ENCODE measurements at regions not wholly inside any gene's neighbourhood (a gene's known extent, or its start where the extent isn't known, plus 50 kb on each side); places are given as distances from the start of the nearest gene placed in this dataset.
A peak's percentile ranks its signal among the peaks of the same experiment; 100 is the strongest.

DNA sequence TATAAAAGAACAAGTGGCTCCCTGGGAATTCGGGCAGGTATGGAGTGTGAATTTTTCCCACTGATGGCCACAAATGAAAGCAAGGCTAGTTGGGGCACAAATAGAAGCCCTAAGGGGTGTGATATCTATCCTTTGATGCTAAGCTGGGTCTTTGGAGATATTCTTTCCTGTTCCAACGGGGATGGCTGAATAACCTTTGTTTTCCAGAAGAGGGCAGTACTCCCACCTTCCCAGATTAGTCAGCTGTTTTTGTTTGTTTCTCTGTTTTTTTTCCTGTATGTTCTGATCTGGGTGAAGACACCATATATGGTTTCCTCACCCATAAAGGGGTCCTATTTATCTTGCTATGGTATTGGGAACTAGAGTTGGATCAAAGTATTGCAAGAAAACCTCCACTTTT is 947.7 kb upstream of the SORCS1 start:
- ChIA-PET POLR2A (no interaction called here), RAD21 (ENCODE audit: low non-redundant PET in 1 of 2, low total read pairs in 2 of 2, uncharacterized antibody in 2 of 2, unreplicated experiment in 2 of 2) (no interaction called here), CTCF (no interaction called here)
- no TSS peak for BruUV-seq (replicated peaks)
- no peak overlapping the region for H2AFZ ChIP-seq (ENCODE audit: low read depth, low read length, poor library complexity, severe bottlenecking)
- no peaks in the 10 kb centered on the region for H4K20me1 ChIP-seq (ENCODE audit: insufficient read depth)
- H3K9me2 ChIP-seq (ENCODE audit: insufficient read depth) = no peaks in the 10 kb centered on the region
- intact Hi-C loops (cut with micrococcal nuclease) = loop anchor here (5.0 kb wide), 1 partner anchor 1740 kb away; no protein-coding TSS in a partner anchor
- no peaks in the 10 kb centered on the region for H3K79me2 ChIP-seq (ENCODE audit: insufficient read depth, low read length)
- H3K4me1 ChIP-seq (ENCODE audit: control insufficient read depth in 1 of 2, insufficient read depth in 2 of 2, low read length in 2 of 2) = no peaks in the 10 kb centered on the region
- H3K9me3 ChIP-seq (ENCODE audit: control insufficient read depth in 1 of 2, insufficient read depth in 1 of 2, low read depth in 1 of 2, low read length in 2 of 2) = peaks cover 0 to 8% of the 10 kb centered on the region in 2 experiments; a peak in 2 of 4 replicates
- TF ChIP-seq ZFX (IDR thresholded peaks at IDR 0.05) = no peak
- TF ChIP-seq, protein P1, sequence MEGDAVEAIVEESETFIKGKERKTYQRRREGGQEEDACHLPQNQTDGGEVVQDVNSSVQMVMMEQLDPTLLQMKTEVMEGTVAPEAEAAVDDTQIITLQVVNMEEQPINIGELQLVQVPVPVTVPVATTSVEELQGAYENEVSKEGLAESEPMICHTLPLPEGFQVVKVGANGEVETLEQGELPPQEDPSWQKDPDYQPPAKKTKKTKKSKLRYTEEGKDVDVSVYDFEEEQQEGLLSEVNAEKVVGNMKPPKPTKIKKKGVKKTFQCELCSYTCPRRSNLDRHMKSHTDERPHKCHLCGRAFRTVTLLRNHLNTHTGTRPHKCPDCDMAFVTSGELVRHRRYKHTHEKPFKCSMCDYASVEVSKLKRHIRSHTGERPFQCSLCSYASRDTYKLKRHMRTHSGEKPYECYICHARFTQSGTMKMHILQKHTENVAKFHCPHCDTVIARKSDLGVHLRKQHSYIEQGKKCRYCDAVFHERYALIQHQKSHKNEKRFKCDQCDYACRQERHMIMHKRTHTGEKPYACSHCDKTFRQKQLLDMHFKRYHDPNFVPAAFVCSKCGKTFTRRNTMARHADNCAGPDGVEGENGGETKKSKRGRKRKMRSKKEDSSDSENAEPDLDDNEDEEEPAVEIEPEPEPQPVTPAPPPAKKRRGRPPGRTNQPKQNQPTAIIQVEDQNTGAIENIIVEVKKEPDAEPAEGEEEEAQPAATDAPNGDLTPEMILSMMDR (IDR thresholded peaks at IDR 0.05 in 2 of 3, conservative IDR thresholded peaks at IDR 0.05 in 1 of 3; ENCODE audit: borderline replicate concordance in 1 of 3, insufficient read depth in 1 of 3, low read depth in 2 of 3, low read length in 2 of 3) = peak in 2 of 3 experiments; percentile 3 to 31; a peak in 1 of 6 replicates
- no peak overlapping the region for H3K4me3 ChIP-seq (replicated peaks in 1 of 2; ENCODE audit: low read depth in 1 of 2, low read length in 2 of 2)
- H3K36me3 ChIP-seq (ENCODE audit: control insufficient read depth in 1 of 2, insufficient read depth in 2 of 2, low read length in 2 of 2) = no peaks in the 10 kb centered on the region
- H3K27ac ChIP-seq (ENCODE audit: low read depth, low read length) = no peak overlapping the region
- H3K9ac ChIP-seq (ENCODE audit: low read length) = no peak overlapping the region
- ATAC-seq (no peak), DNase-seq (ENCODE audit: low read depth, low spot score) (no peak)
- H3K27me3 ChIP-seq (ENCODE audit: insufficient read depth, low read length) = no peaks in the 10 kb centered on the region
- no peak overlapping the region for H3K4me2 ChIP-seq (ENCODE audit: low read length)

DNA sequence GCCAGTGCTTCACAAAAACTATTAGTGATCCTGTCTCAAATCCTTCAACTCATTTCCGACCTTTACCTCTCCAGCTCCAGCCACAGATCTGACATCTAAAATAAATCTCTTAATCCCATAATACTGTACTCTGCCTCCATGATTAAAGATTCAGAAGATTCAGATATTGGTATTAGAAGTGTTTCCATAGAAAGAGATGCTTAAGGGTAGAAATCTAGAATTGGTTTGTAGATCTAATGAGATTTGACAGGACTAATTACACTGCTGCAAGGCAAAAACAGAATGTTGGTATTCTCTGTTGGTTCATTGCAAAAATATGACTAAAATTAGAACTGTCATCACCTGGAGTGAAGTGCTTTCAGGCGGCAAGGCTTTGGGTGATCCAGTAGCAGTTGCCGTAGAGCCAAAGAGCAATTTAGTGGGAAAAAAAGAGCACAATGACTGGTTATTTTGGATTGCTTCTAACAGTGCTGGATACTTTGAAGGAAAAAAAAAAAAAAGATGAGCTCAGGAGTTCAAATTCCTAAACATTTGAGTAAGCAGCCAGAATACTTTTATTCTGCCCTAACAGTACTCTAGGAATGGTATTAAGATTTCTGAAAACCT is 940.1 kb upstream of the SORCS1 start:
- Histone ChIP-seq H3K4me3 (replicated peaks in 1 of 2; ENCODE audit: low read depth in 1 of 2, low read length in 2 of 2) (no peak overlapping the region), H3K4me1 (ENCODE audit: control insufficient read depth in 1 of 2, insufficient read depth in 2 of 2, low read length in 2 of 2) (no peaks in the 10 kb centered on the region), H3K9me3 (ENCODE audit: control insufficient read depth in 1 of 2, insufficient read depth in 1 of 2, low read depth in 1 of 2, low read length in 2 of 2) (peaks cover 11 to 32% of the 10 kb centered on the region in 2 experiments; a peak in 3 of 4 replicates), H3K9me2 (ENCODE audit: insufficient read depth) (no peaks in the 10 kb centered on the region), H3K4me2 (ENCODE audit: low read length) (no peak overlapping the region), H3K9ac (ENCODE audit: low read length) (no peak overlapping the region), H3K79me2 (ENCODE audit: insufficient read depth, low read length) (no peaks in the 10 kb centered on the region), H3K36me3 (ENCODE audit: control insufficient read depth in 1 of 2, insufficient read depth in 2 of 2, low read length in 2 of 2) (no peaks in the 10 kb centered on the region), H2AFZ (ENCODE audit: low read depth, low read length, poor library complexity, severe bottlenecking) (no peak overlapping the region), H3K27ac (ENCODE audit: low read depth, low read length) (no peak overlapping the region), H4K20me1 (ENCODE audit: insufficient read depth) (no peaks in the 10 kb centered on the region), H3K27me3 (ENCODE audit: insufficient read depth, low read length) (no peaks in the 10 kb centered on the region)
- ChIA-PET POLR2A (no interaction called here), RAD21 (ENCODE audit: low non-redundant PET in 1 of 2, low total read pairs in 2 of 2, uncharacterized antibody in 2 of 2, unreplicated experiment in 2 of 2) (no interaction called here), CTCF (no interaction called here)
- intact Hi-C loops (cut with micrococcal nuclease) = no loop called here
- ATAC-seq (no peak), DNase-seq (ENCODE audit: low read depth, low spot score) (no peak)
- no TSS peak for BruUV-seq (replicated peaks)
- TF ChIP-seq SP1 (IDR thresholded peaks at IDR 0.05; ENCODE audit: low read depth) (no peak), EZH2 (IDR thresholded peaks at IDR 0.05) (no peak), SRF (IDR thresholded peaks at IDR 0.05; ENCODE audit: low read depth) (no peak), CEBPB (IDR thresholded peaks at IDR 0.05; ENCODE audit: low read depth) (no peak), EZH2phosphoT487 (IDR thresholded peaks at IDR 0.05; ENCODE audit: borderline replicate concordance) (no peak), CBX3 (IDR thresholded peaks at IDR 0.05; ENCODE audit: low read depth) (no peak), TCF7L2 (IDR thresholded peaks at IDR 0.05; ENCODE audit: borderline replicate concordance, extremely low read depth, insufficient read depth, insufficient read length) (no peak), ZNF274 (IDR thresholded peaks at IDR 0.05; ENCODE audit: low read depth, low read length) (no peak), EGR1 (IDR thresholded peaks at IDR 0.05; ENCODE audit: low read depth) (no peak), POLR2AphosphoS5 (IDR thresholded peaks at IDR 0.05; ENCODE audit: low read depth, low read length) (no peak)
- TF ChIP-seq, protein P2, sequence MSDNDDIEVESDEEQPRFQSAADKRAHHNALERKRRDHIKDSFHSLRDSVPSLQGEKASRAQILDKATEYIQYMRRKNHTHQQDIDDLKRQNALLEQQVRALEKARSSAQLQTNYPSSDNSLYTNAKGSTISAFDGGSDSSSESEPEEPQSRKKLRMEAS (IDR thresholded peaks at IDR 0.05) = no peak
- TF ChIP-seq, protein P3, sequence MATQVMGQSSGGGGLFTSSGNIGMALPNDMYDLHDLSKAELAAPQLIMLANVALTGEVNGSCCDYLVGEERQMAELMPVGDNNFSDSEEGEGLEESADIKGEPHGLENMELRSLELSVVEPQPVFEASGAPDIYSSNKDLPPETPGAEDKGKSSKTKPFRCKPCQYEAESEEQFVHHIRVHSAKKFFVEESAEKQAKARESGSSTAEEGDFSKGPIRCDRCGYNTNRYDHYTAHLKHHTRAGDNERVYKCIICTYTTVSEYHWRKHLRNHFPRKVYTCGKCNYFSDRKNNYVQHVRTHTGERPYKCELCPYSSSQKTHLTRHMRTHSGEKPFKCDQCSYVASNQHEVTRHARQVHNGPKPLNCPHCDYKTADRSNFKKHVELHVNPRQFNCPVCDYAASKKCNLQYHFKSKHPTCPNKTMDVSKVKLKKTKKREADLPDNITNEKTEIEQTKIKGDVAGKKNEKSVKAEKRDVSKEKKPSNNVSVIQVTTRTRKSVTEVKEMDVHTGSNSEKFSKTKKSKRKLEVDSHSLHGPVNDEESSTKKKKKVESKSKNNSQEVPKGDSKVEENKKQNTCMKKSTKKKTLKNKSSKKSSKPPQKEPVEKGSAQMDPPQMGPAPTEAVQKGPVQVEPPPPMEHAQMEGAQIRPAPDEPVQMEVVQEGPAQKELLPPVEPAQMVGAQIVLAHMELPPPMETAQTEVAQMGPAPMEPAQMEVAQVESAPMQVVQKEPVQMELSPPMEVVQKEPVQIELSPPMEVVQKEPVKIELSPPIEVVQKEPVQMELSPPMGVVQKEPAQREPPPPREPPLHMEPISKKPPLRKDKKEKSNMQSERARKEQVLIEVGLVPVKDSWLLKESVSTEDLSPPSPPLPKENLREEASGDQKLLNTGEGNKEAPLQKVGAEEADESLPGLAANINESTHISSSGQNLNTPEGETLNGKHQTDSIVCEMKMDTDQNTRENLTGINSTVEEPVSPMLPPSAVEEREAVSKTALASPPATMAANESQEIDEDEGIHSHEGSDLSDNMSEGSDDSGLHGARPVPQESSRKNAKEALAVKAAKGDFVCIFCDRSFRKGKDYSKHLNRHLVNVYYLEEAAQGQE (IDR thresholded peaks at IDR 0.05; ENCODE audit: low read depth) = no peak

All from HCT116 (cell line).